GM19463 (cell line): ENCODE measurements at regions not wholly inside any gene's neighbourhood (a gene's known extent, or its start where the extent isn't known, plus 50 kb on each side); places are given as distances from the start of the nearest gene placed in this dataset.
"Not testable (repeated sequence)": the region's sequence is repeated elsewhere in the genome, so short reads cannot be mapped to it uniquely, and the experiment has no call there.

Experiments
- ATAC-seq: cut with Tn5 transposase; IDR thresholded peaks from one replicate; pipeline ENCODE4 v1.9.1; 2021; ENCODE audit warnings: mild to moderate bottlenecking, moderate library complexity; ENCODE audit not compliant: unreplicated experiment

DNA sequence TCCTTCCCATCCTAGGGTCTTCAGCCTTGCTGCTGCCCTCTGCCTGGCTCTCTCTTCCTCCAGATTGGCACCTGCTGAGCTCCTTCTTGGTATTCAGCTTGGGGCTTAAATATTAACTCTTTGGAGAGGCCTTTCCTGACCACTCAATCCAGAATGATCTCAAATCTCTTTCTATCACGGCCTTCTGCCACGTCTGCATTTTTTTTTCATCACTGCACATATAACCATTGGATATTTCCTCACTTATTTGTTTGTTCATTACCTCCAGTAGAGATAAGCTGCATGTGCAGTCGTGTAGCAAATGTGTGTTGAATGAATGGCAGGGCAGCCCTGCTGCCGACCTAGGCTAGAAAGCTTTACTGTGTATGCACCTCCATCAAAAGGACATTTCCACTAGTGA lies 51.6 kb upstream of the MPP7 start:
- no peak for ATAC-seq

GRCh38 chr10:28355376-28355775 lies 52.5 kb upstream of the MPP7 start:
- no peak for ATAC-seq

GRCh38 chr10:28359334-28359733 lies 56.5 kb upstream of the MPP7 start:
- no peak for ATAC-seq

- no peak for ATAC-seq
Measured at GRCh38 chr10:28360175-28360574, 57.3 kb upstream of the MPP7 start.

DNA sequence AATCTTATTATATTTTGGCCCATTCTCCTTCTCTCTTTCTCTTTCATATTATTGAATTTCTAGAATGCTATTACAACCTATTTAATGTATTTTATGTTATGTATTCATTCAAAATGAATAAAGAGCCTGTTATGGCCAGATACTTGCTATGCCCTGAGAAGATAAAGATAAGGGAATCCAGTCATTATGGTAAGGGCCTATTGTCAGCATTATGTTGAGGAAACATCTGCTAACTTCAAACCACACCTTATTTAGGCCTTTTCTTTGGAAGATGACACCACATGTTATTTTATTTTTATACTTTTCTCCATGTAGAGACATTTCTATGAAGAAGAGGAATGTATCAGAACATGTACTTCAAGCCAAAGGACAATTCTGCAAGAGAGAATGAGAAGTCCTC lies 60.5 kb upstream of the MPP7 start:
- no peak for ATAC-seq

DNA sequence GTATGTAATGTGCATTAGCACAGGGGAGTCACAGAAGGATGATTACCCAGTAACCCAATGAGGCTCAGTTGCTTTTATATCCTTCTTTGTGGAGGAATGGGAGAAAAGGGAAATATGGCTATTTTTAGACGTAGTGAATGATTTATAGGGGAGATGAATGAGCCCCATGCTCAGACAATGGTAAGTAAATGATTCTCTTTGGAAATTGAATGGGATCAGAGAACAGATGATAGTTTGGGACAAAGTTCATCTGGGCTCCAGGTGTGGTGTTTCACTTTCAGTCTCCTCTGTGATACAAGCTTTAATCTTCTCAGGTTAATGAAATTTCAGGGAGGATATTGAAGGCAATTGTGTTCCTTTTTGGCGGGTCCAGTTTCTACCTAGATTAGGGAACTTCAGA lies 63.0 kb upstream of the MPP7 start:
- ATAC-seq: no peak

- ATAC-seq: no peak
Measured at GRCh38 chr10:28366994-28367393, 64.1 kb upstream of the MPP7 start.

DNA sequence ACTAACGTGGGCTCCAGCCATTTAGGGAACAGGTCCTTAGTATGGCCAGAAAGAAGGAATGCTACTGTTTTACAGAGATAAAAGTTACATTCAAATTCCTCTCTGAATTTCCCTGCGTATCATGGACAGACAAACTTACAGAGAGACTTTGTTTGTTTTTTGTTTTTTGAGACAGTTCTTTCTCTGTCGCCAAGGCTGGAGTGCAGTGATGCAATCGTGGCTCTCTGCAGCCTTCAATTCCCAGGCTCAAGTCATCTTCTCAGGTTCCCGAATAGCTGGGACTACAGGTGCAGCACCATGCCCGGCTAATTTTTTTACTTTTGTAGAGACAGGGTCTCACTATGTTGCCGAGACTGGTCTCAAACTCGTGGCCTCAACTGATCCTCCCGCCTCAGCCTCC lies 64.5 kb upstream of the MPP7 start:
- no peak for ATAC-seq

DNA sequence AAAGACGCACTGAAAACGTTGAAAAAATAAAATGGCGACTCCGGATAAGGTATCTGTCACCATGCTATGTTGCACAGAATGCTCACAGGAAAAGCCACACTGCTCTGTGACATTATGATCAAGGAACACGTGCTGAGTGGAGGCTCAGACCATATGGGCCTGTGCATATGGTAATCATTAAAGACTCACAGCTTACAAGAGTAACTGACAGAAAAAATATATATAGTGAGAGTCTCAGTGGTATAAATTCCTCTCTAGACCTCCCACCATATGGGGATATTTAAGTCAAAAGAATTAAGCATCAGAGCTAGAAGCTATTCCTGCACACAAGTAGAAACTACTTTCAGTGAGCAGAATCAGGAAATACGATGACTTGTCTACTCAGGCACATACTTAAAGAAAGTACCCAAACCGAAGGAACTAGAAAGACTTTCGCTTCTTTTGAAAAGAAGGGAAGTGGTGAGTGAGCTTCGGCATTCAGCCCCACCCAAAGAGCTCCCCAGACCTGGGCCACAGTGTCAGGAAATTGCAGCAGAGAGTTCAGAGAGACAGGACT lies 65.1 kb upstream of the MPP7 start:
- ATAC-seq: peak; percentile 90

DNA sequence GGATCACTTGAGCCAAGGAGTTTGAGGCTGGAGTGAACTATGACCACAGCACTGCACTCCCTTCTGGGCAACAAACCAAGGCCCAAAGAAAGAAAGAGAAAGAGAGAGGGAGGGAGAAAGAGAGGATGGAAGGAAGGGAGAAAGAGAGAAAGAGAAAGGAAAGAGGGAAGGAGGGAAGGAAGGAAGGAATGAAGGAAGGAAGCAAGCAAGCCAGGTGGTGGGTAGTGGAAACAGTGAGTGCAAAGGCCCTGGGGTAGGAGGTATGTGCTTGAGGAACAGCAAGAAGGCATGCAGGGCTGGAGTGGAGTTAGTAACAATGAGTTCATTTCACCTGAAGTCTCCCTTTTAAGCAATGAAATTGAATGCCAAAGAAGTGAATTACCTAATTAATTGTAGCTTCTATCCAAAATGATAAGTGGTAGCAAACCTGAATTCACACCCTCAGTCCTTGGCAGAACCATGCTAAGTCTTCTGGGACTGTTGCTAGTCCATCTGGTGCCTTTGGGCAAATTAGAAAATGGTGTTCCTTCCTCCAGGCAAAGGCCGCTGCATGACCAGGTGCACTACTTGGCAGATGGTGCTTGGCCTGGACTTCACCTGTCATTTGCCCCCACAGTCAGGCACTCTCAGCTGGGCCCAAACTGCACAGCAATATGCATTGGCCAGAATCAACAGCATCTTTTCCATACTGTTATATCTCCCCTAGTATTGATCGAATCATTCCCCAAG lies 67.4 kb upstream of the MPP7 start:
- ATAC-seq: no peak

DNA sequence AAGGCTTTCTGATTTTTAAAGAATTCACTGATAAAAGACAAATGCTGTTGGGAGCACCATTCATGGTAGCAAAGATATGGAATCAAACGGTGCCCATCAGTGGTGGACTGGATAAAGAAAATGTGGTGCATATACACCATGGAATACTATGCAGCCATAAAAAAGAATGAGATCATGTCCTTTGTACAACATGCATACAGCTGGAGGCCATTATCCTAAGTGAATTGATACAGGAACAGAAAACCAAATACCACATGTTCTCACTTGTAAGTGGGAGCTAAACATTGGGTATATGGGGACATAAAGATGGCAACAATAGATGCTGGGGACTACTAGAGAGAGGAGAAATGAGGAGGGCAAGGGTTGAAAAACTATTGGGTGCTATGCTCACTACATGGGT lies 68.8 kb upstream of the MPP7 start:
- not testable (repeated sequence) for ATAC-seq

DNA sequence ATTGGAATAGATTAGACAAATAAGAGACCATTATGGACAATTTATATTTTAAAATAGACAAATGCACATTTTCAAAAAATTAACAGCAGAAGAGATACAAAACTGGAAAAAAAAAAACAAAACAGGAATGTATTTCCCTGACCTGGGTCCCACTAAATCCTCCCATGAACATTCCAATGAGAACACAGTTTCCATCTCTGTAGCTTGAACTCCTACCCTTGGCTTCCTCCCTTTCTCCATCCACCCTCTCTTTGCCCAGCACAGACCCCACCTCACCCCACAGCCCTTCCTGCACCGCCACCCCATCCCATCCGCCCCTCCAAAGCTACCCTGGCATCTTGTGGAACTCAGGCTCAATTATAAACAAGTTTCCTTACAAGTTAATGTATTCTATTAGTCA lies 71.2 kb upstream of the MPP7 start:
- no peak for ATAC-seq

- no peak for ATAC-seq
Measured at GRCh38 chr10:28375399-28376354, 72.8 kb upstream of the MPP7 start.

GRCh38 chr10:28378986-28379585 lies 76.2 kb upstream of the MPP7 start:
- ATAC-seq: no peak

DNA sequence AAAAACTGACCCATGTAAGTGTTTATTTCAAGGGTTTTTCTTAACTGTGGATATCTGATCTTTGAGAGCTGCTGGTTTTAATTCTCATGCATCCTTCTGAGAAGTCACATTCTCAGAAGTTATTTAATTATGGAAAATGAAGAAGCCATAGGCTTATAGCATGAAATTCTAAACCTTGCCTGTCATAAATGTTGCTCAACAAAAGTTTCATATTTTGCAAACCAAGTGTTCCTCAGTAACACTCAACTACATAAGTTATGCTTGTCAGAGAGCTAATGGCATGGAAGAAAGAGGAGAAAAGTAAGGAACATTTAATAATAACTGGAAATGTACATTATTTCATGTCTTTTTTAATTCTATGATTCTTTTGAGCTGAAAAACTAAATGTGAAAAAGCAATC lies 78.6 kb upstream of the MPP7 start:
- ATAC-seq: no peak

DNA sequence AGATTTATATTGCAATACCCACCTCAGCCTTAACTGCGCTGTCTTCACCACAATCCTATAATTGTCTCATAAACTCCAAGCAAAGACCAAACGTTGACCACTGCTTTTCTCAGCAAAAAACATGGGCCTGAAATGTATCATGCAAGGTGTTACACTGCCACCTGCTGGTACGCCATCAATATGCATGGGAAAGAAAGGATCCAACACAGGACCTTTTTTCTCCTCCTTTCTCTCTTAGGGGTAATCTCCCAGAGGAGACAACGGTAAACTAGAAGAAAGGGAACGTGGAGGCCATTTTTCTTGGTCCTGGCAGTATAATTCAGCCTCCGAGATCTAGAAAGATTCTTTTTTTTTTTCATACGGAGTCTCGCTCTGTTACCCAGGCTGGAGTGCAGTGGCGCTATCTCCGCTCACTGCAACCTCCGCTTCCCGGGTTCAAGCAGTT lies 79.1 kb upstream of the MPP7 start:
- ATAC-seq: peak; percentile 77

GRCh38 chr10:28382525-28383269 lies 79.8 kb upstream of the MPP7 start:
- no peak for ATAC-seq

- ATAC-seq: no peak
Measured at GRCh38 chr10:28384557-28384956, 81.7 kb upstream of the MPP7 start.

- ATAC-seq: no peak
Measured at GRCh38 chr10:28385748-28386502, 83.1 kb upstream of the MPP7 start.

DNA sequence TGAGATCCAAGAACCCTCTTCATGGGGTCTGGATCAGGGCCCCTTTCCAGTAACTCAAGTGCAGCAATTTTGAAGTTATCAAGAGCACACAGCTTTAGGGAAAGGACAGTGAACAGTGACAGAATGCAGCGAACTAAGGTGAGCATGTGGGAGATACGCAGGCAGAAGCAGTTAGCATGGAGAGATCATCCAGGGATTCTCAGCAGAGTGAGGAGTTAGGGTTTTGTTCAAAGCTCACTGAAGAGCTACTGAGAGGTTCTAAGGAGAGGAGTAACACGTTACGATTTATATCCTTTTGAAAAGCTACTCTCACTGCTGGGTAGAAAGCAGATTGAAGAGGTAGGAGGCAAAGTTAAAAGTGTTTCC lies 83.6 kb upstream of the MPP7 start:
- no peak for ATAC-seq
